GM18498 (cell line): ENCODE measurements at regions not wholly inside any gene's neighbourhood (a gene's known extent, or its start where the extent isn't known, plus 50 kb on each side); places are given as distances from the start of the nearest gene placed in this dataset.
"Not testable (repeated sequence)": the region's sequence is repeated elsewhere in the genome, so short reads cannot be mapped to it uniquely, and the experiment has no call there.

Experiments used
- ATAC-seq: cut with Tn5 transposase; IDR thresholded peaks from one replicate; pipeline ENCODE4 v1.9.1; 2021; ENCODE audit warnings: mild to moderate bottlenecking, moderate library complexity; ENCODE audit not compliant: unreplicated experiment

DNA sequence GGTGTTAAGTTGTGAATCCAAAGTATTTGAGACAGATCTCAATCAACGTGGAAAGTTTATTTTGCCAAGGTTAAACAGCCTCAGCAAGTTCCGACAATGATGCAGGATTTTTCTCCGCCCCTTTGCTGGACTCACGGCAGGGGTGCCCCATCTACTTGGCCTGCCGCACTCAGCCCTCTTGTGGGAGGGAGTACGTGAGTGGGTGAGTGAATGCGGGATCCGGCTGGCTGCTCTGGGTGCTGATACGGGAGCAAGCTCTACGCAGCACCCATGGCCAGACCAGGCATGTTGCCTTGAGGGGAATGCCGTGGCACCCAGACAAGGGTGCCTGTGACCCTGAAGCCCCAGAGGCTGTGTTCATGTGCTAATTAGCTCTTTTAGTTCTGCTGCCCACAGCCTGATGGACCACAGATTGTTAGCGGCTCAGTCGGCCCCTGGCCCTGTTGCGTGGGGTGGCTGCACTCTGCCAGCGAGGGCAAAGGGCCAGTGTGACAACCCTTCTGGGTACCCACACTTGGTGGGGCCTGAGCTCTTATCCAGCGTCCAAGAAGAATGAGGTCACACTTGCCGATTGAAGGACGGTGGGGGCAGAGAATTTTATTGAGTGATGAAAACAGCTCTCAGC lies 81.2 kb upstream of the FAM153A start:
- ATAC-seq, result not testable (repeated sequence)

GRCh38 chr5:177857642-177858200 lies 75.0 kb upstream of the FAM153A start:
- not testable (repeated sequence) for ATAC-seq

- ATAC-seq, result not testable (repeated sequence)
Observed at GRCh38 chr5:177856474-177856873, 73.8 kb upstream of the FAM153A start.

- not testable (repeated sequence) for ATAC-seq
Observed at GRCh38 chr5:177847914-177848313, 65.2 kb upstream of the FAM153A start.

GRCh38 chr5:177846598-177846997 lies 63.9 kb upstream of the FAM153A start:
- not testable (repeated sequence) for ATAC-seq

- not testable (repeated sequence) for ATAC-seq
Observed at GRCh38 chr5:177845906-177846305, 63.2 kb upstream of the FAM153A start.

DNA sequence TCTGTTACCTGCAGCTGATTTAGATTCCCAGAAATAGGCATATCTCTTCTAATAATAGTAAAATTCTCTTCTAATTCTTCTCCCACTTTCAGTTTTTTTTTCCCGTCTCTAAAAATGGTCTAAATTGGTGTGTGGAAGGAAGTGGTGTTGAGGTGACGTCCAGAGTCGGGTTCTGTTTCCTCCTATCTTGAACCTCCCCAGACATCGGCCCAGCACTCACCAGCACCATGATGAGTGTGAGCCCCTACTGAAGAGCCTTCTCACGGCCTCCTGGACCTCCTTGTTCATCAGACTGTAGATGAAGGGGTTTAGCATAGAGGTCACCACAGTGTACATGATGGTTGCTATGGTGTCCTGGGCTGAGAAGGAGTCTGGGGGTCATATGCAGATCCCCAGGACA lies 53.5 kb upstream of the FAM153A start:
- ATAC-seq, result not testable (repeated sequence)
